ENCODE measurements at regions not wholly inside any gene's neighbourhood (a gene's known extent, or its start where the extent isn't known, plus 50 kb on each side); places are given as distances from the start of the nearest gene placed in this dataset.

GRCh38 chr3:159058859-159059258 lies 257.0 kb downstream of the MFSD1 start:
- no peak for ATAC-seq
- TF ChIP-seq CSDC2 (CRISPR knock-in tag; IDR thresholded peaks at IDR 0.05) (no peak), ARNTL (CRISPR knock-in tag; IDR thresholded peaks at IDR 0.05; ENCODE audit: borderline replicate concordance, low read depth) (no peak), SNAI2 (CRISPR knock-in tag; IDR thresholded peaks at IDR 0.05) (no peak), PATZ1 (CRISPR knock-in tag; IDR thresholded peaks at IDR 0.05; ENCODE audit: borderline replicate concordance) (no peak), TOX (CRISPR knock-in tag; IDR thresholded peaks at IDR 0.05; ENCODE audit: borderline replicate concordance) (no peak), ZNF8 (CRISPR knock-in tag; IDR thresholded peaks at IDR 0.05) (no peak), PPARA (CRISPR knock-in tag; IDR thresholded peaks at IDR 0.05; ENCODE audit: borderline replicate concordance) (no peak), GLIS3 (CRISPR knock-in tag; IDR thresholded peaks at IDR 0.05) (no peak), ZFP30 (CRISPR knock-in tag; IDR thresholded peaks at IDR 0.05) (no peak)

- no peak for ATAC-seq
- TF ChIP-seq ZFP3 (CRISPR knock-in tag; IDR thresholded peaks at IDR 0.05) (no peak), TCF4 (CRISPR knock-in tag; IDR thresholded peaks at IDR 0.05; ENCODE audit: borderline replicate concordance) (no peak), RARB (CRISPR knock-in tag; IDR thresholded peaks at IDR 0.05) (no peak), ZNF565 (CRISPR knock-in tag; conservative IDR thresholded peaks at IDR 0.05; ENCODE audit: low read depth) (no peak), GLIS3 (CRISPR knock-in tag; IDR thresholded peaks at IDR 0.05) (no peak), CSDC2 (CRISPR knock-in tag; IDR thresholded peaks at IDR 0.05) (no peak), CREB5 (CRISPR knock-in tag; IDR thresholded peaks at IDR 0.05; ENCODE audit: low read depth) (no peak), OSR1 (CRISPR knock-in tag; IDR thresholded peaks at IDR 0.05) (no peak), PPARA (CRISPR knock-in tag; IDR thresholded peaks at IDR 0.05; ENCODE audit: borderline replicate concordance) (no peak), ZC3H10 (CRISPR knock-in tag; IDR thresholded peaks at IDR 0.05) (no peak), ZFP30 (CRISPR knock-in tag; IDR thresholded peaks at IDR 0.05) (no peak), ARNTL (CRISPR knock-in tag; IDR thresholded peaks at IDR 0.05; ENCODE audit: borderline replicate concordance, low read depth) (no peak), SNAI2 (CRISPR knock-in tag; IDR thresholded peaks at IDR 0.05) (no peak), POU6F1 (CRISPR knock-in tag; IDR thresholded peaks at IDR 0.05; ENCODE audit: borderline replicate concordance, low read depth) (no peak), ZNF8 (CRISPR knock-in tag; IDR thresholded peaks at IDR 0.05) (no peak), ESRRG (CRISPR knock-in tag; IDR thresholded peaks at IDR 0.05) (no peak), ZNF70 (CRISPR knock-in tag; IDR thresholded peaks at IDR 0.05) (no peak)
These were observed 257.5 kb downstream of the MFSD1 start for GRCh38 chr3:159059395-159059794.

- ATAC-seq: no peak
- TF ChIP-seq BACH2 (CRISPR knock-in tag; IDR thresholded peaks at IDR 0.05; ENCODE audit: borderline replicate concordance) (no peak), PPARA (CRISPR knock-in tag; IDR thresholded peaks at IDR 0.05; ENCODE audit: borderline replicate concordance) (no peak), OSR1 (CRISPR knock-in tag; IDR thresholded peaks at IDR 0.05) (no peak)
These were observed 261.0 kb downstream of the MFSD1 start for GRCh38 chr3:159062734-159063410.

- ATAC-seq: no peak
- TF ChIP-seq GLIS3 (CRISPR knock-in tag; IDR thresholded peaks at IDR 0.05) (no peak), OSR1 (CRISPR knock-in tag; IDR thresholded peaks at IDR 0.05) (no peak), POU6F1 (CRISPR knock-in tag; IDR thresholded peaks at IDR 0.05; ENCODE audit: borderline replicate concordance, low read depth) (no peak), PATZ1 (CRISPR knock-in tag; IDR thresholded peaks at IDR 0.05; ENCODE audit: borderline replicate concordance) (no peak), ZFP30 (CRISPR knock-in tag; IDR thresholded peaks at IDR 0.05) (no peak), ESRRG (CRISPR knock-in tag; IDR thresholded peaks at IDR 0.05) (no peak), CSDC2 (CRISPR knock-in tag; IDR thresholded peaks at IDR 0.05) (no peak), RARB (CRISPR knock-in tag; IDR thresholded peaks at IDR 0.05) (no peak)
These were observed 267.2 kb downstream of the MFSD1 start, which contains the start of gene IQCJ for GRCh38 chr3:159069091-159069490. Gene IQCJ, plus strand, starts transcription at chr3:159069319.

Measured in SK-N-SH treated with all-trans-retinoic acid at 6 μM for 48 hours (cell line).